ENCODE measurements at regions not wholly inside any gene's neighbourhood (a gene's known extent, or its start where the extent isn't known, plus 50 kb on each side); places are given as distances from the start of the nearest gene placed in this dataset.

- DNase-seq (ENCODE audit: low spot score): no peak
- intact Hi-C loops (cut with DNase I): no loop called here
These were observed 103.4 kb upstream of the CWC22 start for GRCh38 chr2:180110469-180110868.

GRCh38 chr2:180101846-180102245 is 94.7 kb upstream of the CWC22 start:
- DNase-seq (ENCODE audit: low spot score): no peak
- intact Hi-C loops (cut with DNase I): no loop called here

GRCh38 chr2:180099308-180099707 is 92.2 kb upstream of the CWC22 start:
- intact Hi-C loops (cut with DNase I): no loop called here
- DNase-seq (ENCODE audit: low spot score): no peak

GRCh38 chr2:180085144-180085543 is 78.0 kb upstream of the CWC22 start:
- intact Hi-C loops (cut with DNase I): no loop called here
- no peak for DNase-seq (ENCODE audit: low spot score)

GRCh38 chr2:180077295-180077906 is 70.3 kb upstream of the CWC22 start:
- no peak for DNase-seq (ENCODE audit: low spot score)
- intact Hi-C loops (cut with DNase I): no loop called here

GRCh38 chr2:180075870-180076269 is 68.8 kb upstream of the CWC22 start:
- intact Hi-C loops (cut with DNase I): no loop called here

GRCh38 chr2:180071797-180072196 is 64.7 kb upstream of the CWC22 start:
- intact Hi-C loops (cut with DNase I): no loop called here
- no peak for DNase-seq (ENCODE audit: low spot score)

More at GRCh38 chr2:180075870-180076269, 68.8 kb upstream of the CWC22 start:
- no peak for DNase-seq (ENCODE audit: low spot score)

GRCh38 chr2:180063494-180064092 is 56.5 kb upstream of the CWC22 start:
- intact Hi-C loops (cut with DNase I): no loop called here
- no peak for DNase-seq (ENCODE audit: low spot score)

GRCh38 chr2:180062178-180062577 is 55.1 kb upstream of the CWC22 start:
- intact Hi-C loops (cut with DNase I): no loop called here

GRCh38 chr2:180061546-180061945 is 54.4 kb upstream of the CWC22 start:
- DNase-seq (ENCODE audit: low spot score): no peak
- intact Hi-C loops (cut with DNase I): no loop called here

More at GRCh38 chr2:180062178-180062577, 55.1 kb upstream of the CWC22 start:
- no peak for DNase-seq (ENCODE audit: low spot score)

- DNase-seq (ENCODE audit: low spot score): no peak
- intact Hi-C loops (cut with DNase I): no loop called here
These were observed 54.0 kb upstream of the CWC22 start for GRCh38 chr2:180061085-180061484.

GRCh38 chr2:180058993-180059392 is 51.9 kb upstream of the CWC22 start:
- no peak for DNase-seq (ENCODE audit: low spot score)
- intact Hi-C loops (cut with DNase I): no loop called here

- intact Hi-C loops (cut with DNase I): no loop called here
These were observed 50.8 kb upstream of the CWC22 start for GRCh38 chr2:180057706-180058412.

More at GRCh38 chr2:180057706-180058412, 50.8 kb upstream of the CWC22 start:
- DNase-seq (ENCODE audit: low spot score): no peak

All from posterior vena cava (tissue), 2 donors.